ENCODE measurements at regions not wholly inside any gene's neighbourhood (a gene's known extent, or its start where the extent isn't known, plus 50 kb on each side); places are given as distances from the start of the nearest gene placed in this dataset.

DNA sequence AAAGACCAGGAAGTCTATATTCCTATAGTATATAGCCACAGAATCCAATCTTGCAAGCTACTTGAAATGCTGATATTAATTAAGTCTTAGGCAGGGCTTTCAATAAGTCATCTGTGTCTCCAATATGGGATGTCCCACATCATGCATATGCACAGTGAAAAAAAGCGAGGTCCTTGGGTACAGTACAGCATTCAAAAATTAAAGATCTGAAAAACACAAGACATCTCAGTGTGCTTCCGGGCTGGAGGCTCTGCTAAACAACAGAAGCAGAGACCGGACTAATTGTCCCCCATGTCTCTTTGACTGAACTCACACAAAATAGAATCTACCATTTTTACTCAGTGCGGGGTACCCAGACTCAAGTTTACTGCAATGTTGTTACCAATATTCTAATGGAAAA, 156.0 kb downstream of the DAD1 start:
- TF ChIP-seq, protein P1, sequence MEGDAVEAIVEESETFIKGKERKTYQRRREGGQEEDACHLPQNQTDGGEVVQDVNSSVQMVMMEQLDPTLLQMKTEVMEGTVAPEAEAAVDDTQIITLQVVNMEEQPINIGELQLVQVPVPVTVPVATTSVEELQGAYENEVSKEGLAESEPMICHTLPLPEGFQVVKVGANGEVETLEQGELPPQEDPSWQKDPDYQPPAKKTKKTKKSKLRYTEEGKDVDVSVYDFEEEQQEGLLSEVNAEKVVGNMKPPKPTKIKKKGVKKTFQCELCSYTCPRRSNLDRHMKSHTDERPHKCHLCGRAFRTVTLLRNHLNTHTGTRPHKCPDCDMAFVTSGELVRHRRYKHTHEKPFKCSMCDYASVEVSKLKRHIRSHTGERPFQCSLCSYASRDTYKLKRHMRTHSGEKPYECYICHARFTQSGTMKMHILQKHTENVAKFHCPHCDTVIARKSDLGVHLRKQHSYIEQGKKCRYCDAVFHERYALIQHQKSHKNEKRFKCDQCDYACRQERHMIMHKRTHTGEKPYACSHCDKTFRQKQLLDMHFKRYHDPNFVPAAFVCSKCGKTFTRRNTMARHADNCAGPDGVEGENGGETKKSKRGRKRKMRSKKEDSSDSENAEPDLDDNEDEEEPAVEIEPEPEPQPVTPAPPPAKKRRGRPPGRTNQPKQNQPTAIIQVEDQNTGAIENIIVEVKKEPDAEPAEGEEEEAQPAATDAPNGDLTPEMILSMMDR (IDR thresholded peaks at IDR 0.05 in 4 of 5, conservative IDR thresholded peaks at IDR 0.05 in 1 of 5): no peak
- TF ChIP-seq POLR2A (IDR thresholded peaks at IDR 0.05): no peak
